H9 (cell line): ENCODE measurements at regions not wholly inside any gene's neighbourhood (a gene's known extent, or its start where the extent isn't known, plus 50 kb on each side); places are given as distances from the start of the nearest gene placed in this dataset.

Source experiments
- DNase-seq: peaks from one replicate; pipeline ENCODE4 v3.0.0-alpha.2; 2017
- H2AFZ ChIP-seq: one replicate; pipeline ENCODE4 v1.6.1; 2013; ENCODE audit warnings: mild to moderate bottlenecking, low read length, control low read depth, moderate library complexity
- H2AK5ac ChIP-seq: 2 replicates; pipeline ENCODE4 v1.6.1; 2013; ENCODE audit warnings: low read length, control low read depth, mixed read lengths; ENCODE audit not compliant: insufficient read length
- H2BK120ac ChIP-seq: one replicate; pipeline ENCODE4 v1.6.1; 2013; ENCODE audit warnings: low read depth, mild to moderate bottlenecking, low read length, control low read depth, inconsistent platforms; ENCODE audit not compliant: poor library complexity, severe bottlenecking
- H2BK12ac ChIP-seq: 2 replicates; pipeline ENCODE4 v1.6.1; 2013; ENCODE audit warnings: low read length, control low read depth, mixed read lengths, low read depth; ENCODE audit not compliant: insufficient read length
- H2BK15ac ChIP-seq: 2 replicates; pipeline ENCODE4 v1.6.1; 2013; ENCODE audit warnings: low read depth, low read length, control low read depth
- H2BK20ac ChIP-seq: one replicate; pipeline ENCODE4 v1.6.1; 2013; ENCODE audit warnings: low read depth, mild to moderate bottlenecking, low read length, control low read depth, inconsistent platforms; ENCODE audit not compliant: poor library complexity, severe bottlenecking
- H2BK5ac ChIP-seq: 2 replicates; pipeline ENCODE4 v1.6.1; 2013; ENCODE audit warnings: low read length, control low read depth, mixed read lengths; ENCODE audit not compliant: insufficient read length
- H3K14ac ChIP-seq: 2 replicates; pipeline ENCODE4 v1.6.1; 2013; ENCODE audit warnings: low read length, control low read depth; ENCODE audit not compliant: insufficient read depth
- H3K18ac ChIP-seq: 2 replicates; pipeline ENCODE4 v1.6.1; 2013; ENCODE audit warnings: low read depth, mild to moderate bottlenecking, mixed read lengths, low read length, control low read depth; ENCODE audit not compliant: insufficient read length
- H3K23ac ChIP-seq: 2 replicates; pipeline ENCODE4 v1.6.1; 2013; ENCODE audit warnings: low read length, control low read depth, mixed read lengths, low read depth; ENCODE audit not compliant: insufficient read length
- H3K23me2 ChIP-seq: 2 replicates; pipeline ENCODE4 v1.6.1; 2013; ENCODE audit warnings: low read depth, mild to moderate bottlenecking, mixed read lengths, low read length, control low read depth; ENCODE audit not compliant: insufficient read length, poor library complexity, severe bottlenecking
- H3K27ac ChIP-seq: 2 replicates; pipeline ENCODE4 v1.5.1; 2013; ENCODE audit warnings: low read length, control low read depth, mixed read lengths, low read depth; ENCODE audit not compliant: insufficient read length
- H3K27me3 ChIP-seq: 2 replicates; pipeline ENCODE4 v1.6.1; 2013; ENCODE audit warnings: low read length, control low read depth, inconsistent platforms; ENCODE audit not compliant: insufficient read depth
- H3K4ac ChIP-seq: 2 replicates; pipeline ENCODE4 v1.6.1; 2013; ENCODE audit warnings: low read depth, mild to moderate bottlenecking, control low read depth, inconsistent platforms, low read length, moderate library complexity
- H3K4me1 ChIP-seq: 2 replicates; pipeline ENCODE4 v1.6.1; 2013; ENCODE audit warnings: low read length, control low read depth, inconsistent platforms; ENCODE audit not compliant: insufficient read depth
- H3K4me2 ChIP-seq: 2 replicates; pipeline ENCODE4 v1.6.1; 2013; ENCODE audit warnings: low read length, control low read depth, mixed read lengths; ENCODE audit not compliant: insufficient read length, insufficient read depth
- H3K56ac ChIP-seq: 2 replicates; pipeline ENCODE4 v1.6.1; 2013; ENCODE audit warnings: low read depth, mild to moderate bottlenecking, mixed read lengths, low read length, control low read depth; ENCODE audit not compliant: insufficient read length
- H3K79me1 ChIP-seq: 2 replicates; pipeline ENCODE4 v1.6.1; 2013; ENCODE audit warnings: low read depth, mild to moderate bottlenecking, moderate library complexity, low read length, control low read depth, inconsistent platforms; ENCODE audit not compliant: insufficient read depth, poor library complexity, severe bottlenecking
- H3K79me2 ChIP-seq: 2 replicates; pipeline ENCODE4 v1.6.1; 2013; ENCODE audit warnings: low read length, control low read depth, inconsistent platforms; ENCODE audit not compliant: insufficient read depth
- H3K9ac ChIP-seq: 2 replicates; pipeline ENCODE4 v1.6.1; 2013; ENCODE audit warnings: low read length, control low read depth, mixed read lengths; ENCODE audit not compliant: insufficient read length; ENCODE audit errors: extremely low read depth
- H3K9me3 ChIP-seq: one replicate; pipeline ENCODE4 v1.6.1; 2013; ENCODE audit warnings: low read depth, low read length, inconsistent platforms; ENCODE audit not compliant: control insufficient read depth
- H3T11ph ChIP-seq: one replicate; pipeline ENCODE4 v1.6.1; 2013; ENCODE audit warnings: mild to moderate bottlenecking, low read length, control low read depth, inconsistent platforms
- H4K20me1 ChIP-seq: one replicate; pipeline ENCODE4 v1.6.1; 2013; ENCODE audit not compliant: control insufficient read depth, insufficient read length, insufficient read depth
- H4K5ac ChIP-seq: 2 replicates; pipeline ENCODE4 v1.6.1; 2013; ENCODE audit warnings: low read depth, mild to moderate bottlenecking, mixed read lengths, low read length, control low read depth; ENCODE audit not compliant: insufficient read length
- H4K8ac ChIP-seq: replicated peaks from 2 replicates; pipeline ENCODE4 v1.6.1; 2013; ENCODE audit warnings: low read length, control low read depth, mixed read lengths, low read depth; ENCODE audit not compliant: insufficient read length
- H4K91ac ChIP-seq: 2 replicates; pipeline ENCODE4 v1.6.1; 2013; ENCODE audit warnings: low read depth, mild to moderate bottlenecking, moderate library complexity, mixed read lengths, low read length, control low read depth; ENCODE audit not compliant: insufficient read length
- H3K27ac Mint-ChIP-seq, 3 experiments: 2 replicates in 2 of 3; 3 replicates in 1 of 3; pipeline ENCODE4 v1.8.0; 2020 to 2021; ENCODE audit warnings: mixed read lengths in 3 of 3, mild to moderate bottlenecking in 1 of 3, moderate library complexity in 1 of 3
- H3K27me3 Mint-ChIP-seq: 2 replicates; pipeline ENCODE4 v1.8.0; 2021; ENCODE audit warnings: low read depth, mild to moderate bottlenecking, moderate library complexity, mixed read lengths
- H3K36me3 Mint-ChIP-seq, 3 experiments: 2 replicates in 2 of 3; 3 replicates in 1 of 3; pipeline ENCODE4 v1.8.0; 2020 to 2021; ENCODE audit warnings: low read depth in 3 of 3, mixed read lengths in 3 of 3; ENCODE audit not compliant: insufficient read depth in 1 of 3
- H3K4me1 Mint-ChIP-seq, 2 experiments: 2 replicates each; pipeline ENCODE4 v1.8.0; 2020; ENCODE audit warnings: mixed read lengths in 2 of 2
- H3K4me3 Mint-ChIP-seq, 2 experiments: 2 replicates in 1 of 2; 3 replicates in 1 of 2; pipeline ENCODE4 v1.8.0; 2020 to 2021; ENCODE audit warnings: mild to moderate bottlenecking in 2 of 2, mixed read lengths in 2 of 2, moderate library complexity in 1 of 2
- H3K9me3 Mint-ChIP-seq, 2 experiments: 2 replicates in 1 of 2; 3 replicates in 1 of 2; pipeline ENCODE4 v1.8.0; 2020; ENCODE audit warnings: mild to moderate bottlenecking in 2 of 2, mixed read lengths in 2 of 2, moderate library complexity in 1 of 2
- CTCF ChIP-seq: fragments of 200-600 bp; sonication (generic); conservative IDR thresholded peaks from 3 replicates; pipeline ENCODE4 v1.8.0; 2021; ENCODE audit warnings: antibody characterized with exemption, mild to moderate bottlenecking
- WGBS: extraction: QIAGEN DNeasy Blood & Tissue Kit; methylation state at CpG from one replicate; pipeline ENCODE4 v1.1.7; 2013; ENCODE audit warnings: missing lambda C conversion rate, low lambda C conversion rate, mixed read lengths; ENCODE audit not compliant: insufficient read length; ENCODE audit errors: extremely low coverage; 5-methylcytosine and 5-hydroxymethylcytosine counted together

GRCh38 chr2:217263756-217264155, 403.9 kb upstream of the TNP1 start:
- no CpG with 5 or more reads among the region's 3 CpGs for WGBS
- DNase-seq, result no peak
- no peak overlapping the region for H2BK12ac ChIP-seq
- H3K79me2 ChIP-seq, result no peaks in the 10 kb centered on the region
- no peaks in the 10 kb centered on the region for H4K20me1 ChIP-seq
- Mint-ChIP-seq H3K27ac (no peak overlapping the region), H3K9me3 (peaks cover 24 to 26% of the 10 kb centered on the region in 2 experiments), H3K4me1 (no peaks in the 10 kb centered on the region), H3K4me3 (no peak overlapping the region), H3K36me3 (peaks cover 5 to 14% (median 9%) of the 10 kb centered on the region in 3 experiments), H3K27me3 (peaks cover 100% of the 10 kb centered on the region)
- H3T11ph ChIP-seq, result no peak overlapping the region
- H3K14ac ChIP-seq, result no peak overlapping the region
- no peak overlapping the region for H2BK15ac ChIP-seq
- H3K79me1 ChIP-seq, result no peaks in the 10 kb centered on the region
- H4K91ac ChIP-seq, result no peak overlapping the region
- no peak overlapping the region for H2BK5ac ChIP-seq
- H3K9me3 ChIP-seq, result peaks cover 22% of the 10 kb centered on the region
- no peak overlapping the region for H2AFZ ChIP-seq
- no peak for TF ChIP-seq CTCF
- H3K23ac ChIP-seq, result no peak overlapping the region
- no peak overlapping the region for H3K27ac ChIP-seq
- no peak overlapping the region for H4K8ac ChIP-seq
- H3K18ac ChIP-seq, result no peak overlapping the region
- H4K5ac ChIP-seq, result no peak overlapping the region
- no peaks in the 10 kb centered on the region for H3K23me2 ChIP-seq
- no peak overlapping the region for H3K9ac ChIP-seq
- no peak overlapping the region for H3K4me2 ChIP-seq
- H2BK120ac ChIP-seq, result no peak overlapping the region
- no peak overlapping the region for H3K56ac ChIP-seq
- H2BK20ac ChIP-seq, result no peak overlapping the region
- H3K27me3 ChIP-seq, result peaks cover 49% of the 10 kb centered on the region
- H3K4ac ChIP-seq, result no peak overlapping the region
- H2AK5ac ChIP-seq, result no peak overlapping the region
- no peaks in the 10 kb centered on the region for H3K4me1 ChIP-seq
